ENCODE measurements at regions not wholly inside any gene's neighbourhood (a gene's known extent, or its start where the extent isn't known, plus 50 kb on each side); places are given as distances from the start of the nearest gene placed in this dataset.

GRCh38 chr18:39737869-39738268, 2172.3 kb upstream of the CELF4 start:
- TF ChIP-seq, protein P1, sequence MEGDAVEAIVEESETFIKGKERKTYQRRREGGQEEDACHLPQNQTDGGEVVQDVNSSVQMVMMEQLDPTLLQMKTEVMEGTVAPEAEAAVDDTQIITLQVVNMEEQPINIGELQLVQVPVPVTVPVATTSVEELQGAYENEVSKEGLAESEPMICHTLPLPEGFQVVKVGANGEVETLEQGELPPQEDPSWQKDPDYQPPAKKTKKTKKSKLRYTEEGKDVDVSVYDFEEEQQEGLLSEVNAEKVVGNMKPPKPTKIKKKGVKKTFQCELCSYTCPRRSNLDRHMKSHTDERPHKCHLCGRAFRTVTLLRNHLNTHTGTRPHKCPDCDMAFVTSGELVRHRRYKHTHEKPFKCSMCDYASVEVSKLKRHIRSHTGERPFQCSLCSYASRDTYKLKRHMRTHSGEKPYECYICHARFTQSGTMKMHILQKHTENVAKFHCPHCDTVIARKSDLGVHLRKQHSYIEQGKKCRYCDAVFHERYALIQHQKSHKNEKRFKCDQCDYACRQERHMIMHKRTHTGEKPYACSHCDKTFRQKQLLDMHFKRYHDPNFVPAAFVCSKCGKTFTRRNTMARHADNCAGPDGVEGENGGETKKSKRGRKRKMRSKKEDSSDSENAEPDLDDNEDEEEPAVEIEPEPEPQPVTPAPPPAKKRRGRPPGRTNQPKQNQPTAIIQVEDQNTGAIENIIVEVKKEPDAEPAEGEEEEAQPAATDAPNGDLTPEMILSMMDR (IDR thresholded peaks at IDR 0.05) = no peak
- TF ChIP-seq POLR2AphosphoS5 (IDR thresholded peaks at IDR 0.05) = no peak
